NCI-H128 (cell line): ENCODE measurements at regions not wholly inside any gene's neighbourhood (a gene's known extent, or its start where the extent isn't known, plus 50 kb on each side); places are given as distances from the start of the nearest gene placed in this dataset.

ENCODE experiments used
- DNase-seq: peaks from one replicate; lab custom pipeline; 2025; ENCODE audit not compliant: unreplicated experiment; lab: John Stamatoyannopoulos, UW

DNA sequence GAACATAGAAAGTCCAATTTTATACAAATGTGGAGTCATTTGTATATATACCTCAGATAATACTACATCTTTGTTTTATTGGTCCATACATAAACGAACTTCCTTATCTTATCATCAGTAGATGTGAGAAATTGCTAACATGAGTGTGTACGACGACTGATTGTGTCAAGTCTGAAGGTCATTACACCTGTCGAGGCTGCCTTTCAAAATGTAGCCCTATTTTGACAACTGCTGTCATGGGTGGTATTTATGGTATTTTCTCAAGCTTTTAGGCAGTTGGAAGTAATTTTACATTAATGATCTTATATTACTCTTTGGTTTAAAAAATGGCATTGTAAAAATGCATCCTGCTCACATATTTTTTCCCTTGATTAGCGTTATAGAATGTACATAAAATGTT, 183.7 kb upstream of the DNAJC19 start:
- DNase-seq, result no peak

DNA sequence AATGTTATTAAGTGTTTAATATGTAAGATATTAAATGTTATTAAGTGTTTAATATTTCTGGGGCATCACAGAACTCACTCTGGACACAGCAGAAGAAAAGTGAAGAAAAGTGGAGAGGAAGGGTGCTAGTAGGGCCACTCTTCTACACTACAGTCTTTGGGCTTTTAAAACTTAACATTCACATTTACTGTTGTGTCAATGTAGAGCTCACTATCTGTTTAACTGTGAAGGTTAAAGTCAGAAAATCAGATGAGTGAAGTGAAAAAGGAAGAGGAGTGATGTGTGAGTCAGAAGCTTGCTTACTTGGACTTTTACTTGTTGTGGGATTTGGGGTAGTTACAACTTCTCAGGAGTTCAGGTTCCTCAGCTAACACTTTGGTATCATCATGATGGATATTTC, 145.3 kb upstream of the DNAJC19 start:
- no peak for DNase-seq

- no peak for DNase-seq
These were observed 144.3 kb upstream of the DNAJC19 start for GRCh38 chr3:181133832-181134231.

- no peak for DNase-seq
These were observed 116.1 kb upstream of the DNAJC19 start for GRCh38 chr3:181105646-181106045.

GRCh38 chr3:181103605-181104004, 114.1 kb upstream of the DNAJC19 start:
- no peak for DNase-seq

- no peak for DNase-seq
These were observed 96.5 kb upstream of the DNAJC19 start for GRCh38 chr3:181086011-181086410.

- no peak for DNase-seq
These were observed 92.4 kb upstream of the DNAJC19 start for GRCh38 chr3:181081930-181082329.

- DNase-seq, result no peak
These were observed 87.0 kb upstream of the DNAJC19 start for GRCh38 chr3:181076558-181076957.

DNA sequence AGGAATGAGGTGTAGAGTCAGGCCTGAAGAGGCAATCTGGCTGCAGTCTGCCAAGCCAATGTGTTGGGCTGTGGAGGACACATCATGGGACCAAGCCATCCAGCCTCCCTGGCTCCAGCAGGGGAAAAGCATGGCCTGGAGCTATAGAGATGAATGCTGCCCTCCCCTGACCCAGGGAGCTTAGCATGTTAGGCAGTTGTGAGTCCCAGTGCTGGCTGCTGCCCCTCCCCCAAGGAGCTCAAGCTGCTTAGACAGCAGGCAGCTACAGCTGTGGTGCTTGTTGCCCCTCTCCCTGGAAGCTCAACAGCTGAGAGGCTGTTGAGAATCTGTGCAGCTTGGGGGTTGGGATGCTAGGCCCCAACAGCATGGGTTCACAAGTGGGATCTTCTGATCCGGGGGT, 85.6 kb upstream of the DNAJC19 start:
- no peak for DNase-seq

DNA sequence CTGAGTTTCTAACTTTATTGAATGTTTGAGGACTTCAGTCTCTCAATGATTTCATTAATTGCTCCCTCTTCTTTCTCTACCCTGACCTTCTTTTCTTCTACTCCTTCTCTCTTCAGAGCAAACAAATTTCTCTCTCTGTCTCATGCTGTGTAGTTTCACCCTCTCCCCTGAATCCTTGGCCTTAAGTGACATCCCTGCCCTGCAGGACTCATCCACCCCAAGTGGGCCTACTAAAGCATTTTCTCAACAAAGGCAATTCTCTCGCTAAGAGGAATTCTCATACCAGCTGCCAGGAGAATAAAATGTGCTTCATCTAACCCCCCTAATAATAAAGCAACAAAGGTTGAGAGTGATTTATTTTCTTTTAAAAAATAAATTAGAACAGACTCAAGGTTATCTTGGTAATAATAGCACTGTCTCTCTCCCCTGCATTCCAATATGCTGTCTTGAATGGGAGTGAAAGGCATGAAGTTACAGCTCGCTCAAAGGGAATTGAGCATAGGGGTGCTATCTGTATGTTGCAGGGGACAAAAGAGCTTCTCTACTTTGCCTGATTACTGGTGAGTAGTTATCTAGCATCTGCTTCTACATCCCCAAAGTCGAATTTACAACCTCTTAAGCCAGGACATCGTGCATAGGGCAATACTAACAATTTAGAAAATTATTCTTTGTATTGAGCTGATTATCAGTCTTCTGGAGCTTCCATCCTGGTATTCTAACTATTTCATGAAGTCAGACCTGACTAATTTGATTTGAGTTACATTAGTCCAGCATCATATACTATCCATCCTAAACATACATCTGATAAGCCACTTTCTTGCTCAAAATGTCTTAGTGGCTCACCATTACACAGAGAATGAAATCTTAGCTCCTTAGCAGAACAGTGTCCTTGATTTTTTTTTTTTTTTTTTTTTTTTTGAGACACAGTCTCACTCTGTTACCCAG, 76.9 kb upstream of the DNAJC19 start:
- no peak for DNase-seq

- no peak for DNase-seq
These were observed 66.7 kb upstream of the DNAJC19 start for GRCh38 chr3:181056136-181056732.

- no peak for DNase-seq
These were observed 65.0 kb upstream of the DNAJC19 start for GRCh38 chr3:181054538-181054937.

DNA sequence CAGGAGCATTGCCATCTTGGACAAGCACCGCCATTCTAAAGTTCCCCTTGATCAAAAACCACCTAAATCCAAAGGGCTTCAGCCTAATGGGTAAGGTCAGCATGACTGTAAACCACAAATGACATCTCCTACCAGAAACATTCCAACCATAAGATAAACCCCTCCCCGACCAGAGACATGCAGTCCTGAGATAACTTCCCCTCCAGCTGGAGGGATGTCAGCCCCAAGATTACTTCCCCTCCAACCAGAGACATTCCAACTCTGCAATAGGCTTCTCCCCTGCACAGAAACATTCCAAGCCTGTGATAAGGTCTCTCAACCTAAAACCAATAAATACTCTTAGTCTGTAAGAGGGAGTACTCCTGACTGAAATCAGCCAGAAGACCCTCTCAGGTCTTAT, 62.7 kb upstream of the DNAJC19 start:
- DNase-seq, result no peak

DNA sequence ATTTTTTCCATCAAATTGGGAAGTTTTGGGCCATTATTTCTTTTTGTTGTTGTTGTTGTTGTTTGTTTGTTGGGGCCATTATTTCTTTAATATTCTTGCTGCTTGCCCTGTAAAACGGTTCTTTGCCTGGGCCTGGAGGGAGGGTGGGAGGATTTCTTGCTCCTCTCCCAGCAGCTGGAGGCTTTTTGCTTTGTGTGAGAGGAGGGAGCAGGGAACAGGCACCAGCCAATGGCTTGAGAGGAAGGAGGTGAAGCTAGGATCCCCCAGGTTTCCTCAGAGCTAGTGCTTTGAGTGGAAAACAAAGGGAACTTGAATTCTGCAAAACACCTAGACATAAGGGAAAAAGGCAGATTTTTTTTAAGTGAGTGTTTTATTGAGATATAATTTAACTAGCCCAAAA, 61.2 kb upstream of the DNAJC19 start:
- DNase-seq, result no peak

- DNase-seq, result no peak
These were observed 50.5 kb upstream of the DNAJC19 start for GRCh38 chr3:181040030-181040429.
